ENCODE measurements at regions not wholly inside any gene's neighbourhood (a gene's known extent, or its start where the extent isn't known, plus 50 kb on each side); places are given as distances from the start of the nearest gene placed in this dataset.

- TF ChIP-seq POLR2A (IDR thresholded peaks at IDR 0.05) = no peak
- TF ChIP-seq EP300 (IDR thresholded peaks at IDR 0.05) = no peak
Observed at GRCh38 chr1:232146514-232146913, 483.4 kb downstream of the SIPA1L2 start.
